Activated T-helper 2 cell treated with anti-CD3 and anti-CD28 coated beads, Interferon-gamma antibody, Interleukin-2, Interleukin-4, amounts not matched to agents 10 μg/mL and 5 μg/mL and 100 μg/mL, durations not matched to agents 14 hours and 24 hours and 36 hours (primary cell): ENCODE measurements at regions not wholly inside any gene's neighbourhood (a gene's known extent, or its start where the extent isn't known, plus 50 kb on each side); places are given as distances from the start of the nearest gene placed in this dataset.

Experiments used
- DNase-seq: peaks from one replicate; pipeline ENCODE4 v3.0.0; 2021; ENCODE audit warnings: low spot score
- H3K27ac Mint-ChIP-seq: one replicate; pipeline ENCODE4 v1.8.0; 2021; ENCODE audit warnings: mixed read lengths
- H3K27me3 Mint-ChIP-seq: one replicate; pipeline ENCODE4 v1.8.0; 2021; ENCODE audit warnings: low read depth, mixed read lengths
- H3K36me3 Mint-ChIP-seq: one replicate; pipeline ENCODE4 v1.8.0; 2021; ENCODE audit warnings: low read depth, mixed read lengths
- H3K4me1 Mint-ChIP-seq: one replicate; pipeline ENCODE4 v1.8.0; 2021; ENCODE audit warnings: low read depth, mixed read lengths
- H3K4me3 Mint-ChIP-seq: one replicate; pipeline ENCODE4 v1.8.0; 2021; ENCODE audit warnings: low read depth, mild to moderate bottlenecking, moderate library complexity, mixed read lengths
- H3K9me3 Mint-ChIP-seq: one replicate; pipeline ENCODE4 v1.8.0; 2021; ENCODE audit warnings: mixed read lengths
- intact Hi-C: fragments of 100-400 bp; cut with micrococcal nuclease; formaldehyde crosslinking; loops from one replicate; pipeline ENCODE4 v1.15.1; 2023

- Mint-ChIP-seq H3K9me3 (peaks cover 26% of the 10 kb centered on the region), H3K36me3 (no peaks in the 10 kb centered on the region)
These were observed 54.7 kb upstream of the DSCAM start for GRCh38 chr21:40901691-40902090.

GRCh38 chr21:40902299-40902698 lies 55.3 kb upstream of the DSCAM start:
- intact Hi-C loops = no loop called here
- Mint-ChIP-seq H3K36me3 (no peaks in the 10 kb centered on the region), H3K27ac (no peak overlapping the region), H3K4me3 (no peak overlapping the region), H3K4me1 (no peaks in the 10 kb centered on the region), H3K27me3 (no peaks in the 10 kb centered on the region), H3K9me3 (peaks cover 20% of the 10 kb centered on the region)
- DNase-seq = no peak

More at GRCh38 chr21:40901691-40902090, 54.7 kb upstream of the DSCAM start:
- no peak overlapping the region for H3K4me3 Mint-ChIP-seq
- H3K4me1 Mint-ChIP-seq = no peaks in the 10 kb centered on the region
- no peak overlapping the region for H3K27ac Mint-ChIP-seq
- intact Hi-C loops = no loop called here
- no peaks in the 10 kb centered on the region for H3K27me3 Mint-ChIP-seq
- DNase-seq = no peak

GRCh38 chr21:40902993-40903392 lies 56.0 kb upstream of the DSCAM start:
- intact Hi-C loops = no loop called here
- Mint-ChIP-seq H3K4me3 (no peak overlapping the region), H3K36me3 (no peaks in the 10 kb centered on the region), H3K9me3 (peaks cover 16% of the 10 kb centered on the region), H3K4me1 (no peaks in the 10 kb centered on the region), H3K27ac (no peak overlapping the region), H3K27me3 (no peaks in the 10 kb centered on the region)
- no peak for DNase-seq

- intact Hi-C loops = no loop called here
- Mint-ChIP-seq H3K27me3 (no peaks in the 10 kb centered on the region), H3K9me3 (peaks cover 5% of the 10 kb centered on the region), H3K4me3 (no peak overlapping the region), H3K27ac (no peak overlapping the region), H3K36me3 (no peaks in the 10 kb centered on the region), H3K4me1 (no peaks in the 10 kb centered on the region)
- no peak for DNase-seq
These were observed 58.3 kb upstream of the DSCAM start for GRCh38 chr21:40905251-40905650.

- intact Hi-C loops = no loop called here
- peaks cover 25% of the 10 kb centered on the region for H3K9me3 Mint-ChIP-seq
- H3K27me3 Mint-ChIP-seq = no peaks in the 10 kb centered on the region
- no peak overlapping the region for H3K4me3 Mint-ChIP-seq
- DNase-seq = no peak
- no peaks in the 10 kb centered on the region for H3K36me3 Mint-ChIP-seq
- H3K4me1 Mint-ChIP-seq = no peaks in the 10 kb centered on the region
- H3K27ac Mint-ChIP-seq = no peak overlapping the region
These were observed 65.4 kb upstream of the DSCAM start for GRCh38 chr21:40912375-40912774.

- Mint-ChIP-seq H3K27me3 (no peaks in the 10 kb centered on the region), H3K4me3 (no peak overlapping the region), H3K4me1 (no peaks in the 10 kb centered on the region), H3K27ac (no peak overlapping the region), H3K9me3 (peaks cover 33% of the 10 kb centered on the region), H3K36me3 (no peaks in the 10 kb centered on the region)
- DNase-seq = no peak
- intact Hi-C loops = no loop called here
These were observed 68.2 kb upstream of the DSCAM start for GRCh38 chr21:40915114-40915513.

- H3K36me3 Mint-ChIP-seq = no peaks in the 10 kb centered on the region
- H3K27me3 Mint-ChIP-seq = no peaks in the 10 kb centered on the region
- no peak overlapping the region for H3K4me3 Mint-ChIP-seq
- H3K4me1 Mint-ChIP-seq = no peaks in the 10 kb centered on the region
- DNase-seq = no peak
- intact Hi-C loops = no loop called here
- H3K9me3 Mint-ChIP-seq = peaks cover 28% of the 10 kb centered on the region
- no peak overlapping the region for H3K27ac Mint-ChIP-seq
These were observed 76.4 kb upstream of the DSCAM start for GRCh38 chr21:40923407-40923806.

GRCh38 chr21:40923901-40924300 lies 76.9 kb upstream of the DSCAM start:
- intact Hi-C loops = no loop called here
- Mint-ChIP-seq H3K27ac (no peak overlapping the region), H3K4me1 (no peaks in the 10 kb centered on the region), H3K27me3 (no peaks in the 10 kb centered on the region), H3K4me3 (no peak overlapping the region), H3K36me3 (no peaks in the 10 kb centered on the region), H3K9me3 (peaks cover 27% of the 10 kb centered on the region)
- DNase-seq = no peak

- no peak overlapping the region for H3K4me3 Mint-ChIP-seq
- H3K4me1 Mint-ChIP-seq = no peaks in the 10 kb centered on the region
- DNase-seq = no peak
- no peaks in the 10 kb centered on the region for H3K27me3 Mint-ChIP-seq
- H3K36me3 Mint-ChIP-seq = no peaks in the 10 kb centered on the region
- intact Hi-C loops = no loop called here
- no peak overlapping the region for H3K27ac Mint-ChIP-seq
- H3K9me3 Mint-ChIP-seq = peaks cover 26% of the 10 kb centered on the region
These were observed 77.7 kb upstream of the DSCAM start for GRCh38 chr21:40924641-40925040.

- DNase-seq = no peak
- no peaks in the 10 kb centered on the region for H3K36me3 Mint-ChIP-seq
- no peak overlapping the region for H3K4me3 Mint-ChIP-seq
- H3K4me1 Mint-ChIP-seq = no peaks in the 10 kb centered on the region
- H3K27ac Mint-ChIP-seq = no peak overlapping the region
- intact Hi-C loops = no loop called here
- H3K27me3 Mint-ChIP-seq = no peaks in the 10 kb centered on the region
- H3K9me3 Mint-ChIP-seq = peaks cover 31% of the 10 kb centered on the region
These were observed 79.3 kb upstream of the DSCAM start for GRCh38 chr21:40926238-40926637.

GRCh38 chr21:40929833-40930232 lies 82.9 kb upstream of the DSCAM start:
- peaks cover 36% of the 10 kb centered on the region for H3K9me3 Mint-ChIP-seq
- H3K27me3 Mint-ChIP-seq = no peaks in the 10 kb centered on the region
- no peak for DNase-seq
- no peaks in the 10 kb centered on the region for H3K4me1 Mint-ChIP-seq
- intact Hi-C loops = no loop called here
- H3K27ac Mint-ChIP-seq = no peak overlapping the region
- H3K4me3 Mint-ChIP-seq = no peak overlapping the region
- no peaks in the 10 kb centered on the region for H3K36me3 Mint-ChIP-seq

- Mint-ChIP-seq H3K4me1 (no peaks in the 10 kb centered on the region), H3K4me3 (no peak overlapping the region), H3K9me3 (peaks cover 29% of the 10 kb centered on the region), H3K36me3 (no peaks in the 10 kb centered on the region), H3K27ac (no peak overlapping the region), H3K27me3 (no peaks in the 10 kb centered on the region)
- DNase-seq = no peak
- intact Hi-C loops = no loop called here
These were observed 84.2 kb upstream of the DSCAM start for GRCh38 chr21:40931197-40931596.

GRCh38 chr21:40936178-40936577 lies 89.2 kb upstream of the DSCAM start:
- intact Hi-C loops = no loop called here
- H3K9me3 Mint-ChIP-seq = peaks cover 6% of the 10 kb centered on the region
- no peaks in the 10 kb centered on the region for H3K27me3 Mint-ChIP-seq
- H3K4me1 Mint-ChIP-seq = no peaks in the 10 kb centered on the region
- no peak overlapping the region for H3K4me3 Mint-ChIP-seq
- H3K36me3 Mint-ChIP-seq = no peaks in the 10 kb centered on the region
- DNase-seq = no peak
- no peak overlapping the region for H3K27ac Mint-ChIP-seq

GRCh38 chr21:40936771-40937261 lies 89.9 kb upstream of the DSCAM start:
- intact Hi-C loops = no loop called here
- no peaks in the 10 kb centered on the region for H3K27me3 Mint-ChIP-seq
- DNase-seq = no peak
- H3K4me3 Mint-ChIP-seq = no peak overlapping the region
- no peaks in the 10 kb centered on the region for H3K9me3 Mint-ChIP-seq
- H3K4me1 Mint-ChIP-seq = no peaks in the 10 kb centered on the region
- H3K36me3 Mint-ChIP-seq = no peaks in the 10 kb centered on the region
- H3K27ac Mint-ChIP-seq = no peak overlapping the region
